SK-MEL-5 (cell line): ENCODE measurements at regions not wholly inside any gene's neighbourhood (a gene's known extent, or its start where the extent isn't known, plus 50 kb on each side); places are given as distances from the start of the nearest gene placed in this dataset.
"Not testable (repeated sequence)": the region's sequence is repeated elsewhere in the genome, so short reads cannot be mapped to it uniquely, and the experiment has no call there.

Experiments used
- DNase-seq: peaks from one replicate; pipeline ENCODE4 v3.0.0-alpha.2; 2016; ENCODE audit warnings: low read depth, low spot score
- in situ Hi-C: cut with HindIII; loops from 2 replicates; pipeline ENCODE4 v1.10.0; 2016; ENCODE audit warnings: low sequenced_read_pairs, high pct_unique_total_duplicates, low pct_unique_long_range_greater_than_20kb

GRCh38 chrX:40261833-40262156 is 164.0 kb upstream of the BCOR start:
- in situ Hi-C loops = no loop called here
- no peak for DNase-seq

- in situ Hi-C loops = no loop called here
- no peak for DNase-seq
Observed at GRCh38 chrX:40260146-40260747, 162.5 kb upstream of the BCOR start.

DNA sequence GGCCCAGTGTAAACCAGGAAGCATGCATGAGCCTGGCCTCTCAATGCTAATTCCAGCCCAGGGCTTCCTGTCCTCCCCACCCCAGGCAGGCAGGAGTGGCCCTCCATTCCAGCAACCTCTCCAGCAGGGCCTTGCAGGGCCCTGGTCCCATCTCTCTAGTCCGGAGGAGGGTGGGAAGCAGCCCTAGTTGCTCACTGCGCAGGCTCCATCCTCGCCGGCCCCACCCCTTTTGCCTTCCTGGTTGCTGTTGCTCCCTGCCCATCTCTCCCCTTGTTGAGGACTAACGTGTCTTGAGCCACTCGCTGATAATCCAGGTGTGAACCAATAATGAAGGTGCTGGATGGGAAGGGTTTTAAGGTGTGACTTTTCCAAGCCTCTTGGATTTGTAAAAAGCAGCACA is 161.2 kb upstream of the BCOR start:
- no peak for DNase-seq
- in situ Hi-C loops = no loop called here

DNA sequence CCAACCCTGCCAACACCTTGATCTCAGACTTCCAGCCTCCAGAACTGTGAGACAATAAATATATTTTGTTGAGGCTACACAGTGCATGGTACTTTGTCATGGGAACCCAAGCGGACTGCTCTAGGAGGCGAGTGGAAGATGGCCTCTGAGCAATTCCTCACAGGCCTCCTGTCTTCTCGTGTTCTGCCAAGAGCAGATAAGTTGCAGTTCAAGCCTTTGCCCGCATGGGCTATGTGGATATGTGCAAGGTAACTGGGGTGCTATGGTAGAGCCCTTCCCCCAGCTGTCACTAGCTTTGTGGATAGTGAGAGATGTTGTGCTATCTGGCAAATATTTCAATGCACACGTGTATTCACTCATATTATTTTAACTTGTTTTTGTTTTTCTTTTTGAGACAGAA is 156.0 kb upstream of the BCOR start:
- in situ Hi-C loops = no loop called here
- no peak for DNase-seq

DNA sequence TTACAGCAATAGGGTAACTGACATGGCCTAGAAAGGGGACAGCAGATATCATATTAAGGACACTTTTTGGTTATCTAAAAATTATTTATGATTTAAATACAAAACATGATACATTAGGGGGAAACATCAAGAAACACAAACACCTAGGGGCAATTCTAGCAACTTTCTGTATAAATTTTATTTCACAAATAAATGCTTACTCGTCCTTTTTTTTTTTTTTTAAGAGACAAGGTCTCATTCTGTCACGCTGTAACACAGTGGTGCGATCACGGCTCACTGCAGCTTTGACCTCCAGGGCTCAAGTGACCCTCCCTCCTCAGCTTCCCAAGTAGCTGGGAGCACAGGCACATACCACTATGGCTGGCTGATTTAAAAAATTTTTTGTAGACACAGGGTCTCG is 151.8 kb upstream of the BCOR start:
- no peak for DNase-seq
- in situ Hi-C loops = no loop called here

DNA sequence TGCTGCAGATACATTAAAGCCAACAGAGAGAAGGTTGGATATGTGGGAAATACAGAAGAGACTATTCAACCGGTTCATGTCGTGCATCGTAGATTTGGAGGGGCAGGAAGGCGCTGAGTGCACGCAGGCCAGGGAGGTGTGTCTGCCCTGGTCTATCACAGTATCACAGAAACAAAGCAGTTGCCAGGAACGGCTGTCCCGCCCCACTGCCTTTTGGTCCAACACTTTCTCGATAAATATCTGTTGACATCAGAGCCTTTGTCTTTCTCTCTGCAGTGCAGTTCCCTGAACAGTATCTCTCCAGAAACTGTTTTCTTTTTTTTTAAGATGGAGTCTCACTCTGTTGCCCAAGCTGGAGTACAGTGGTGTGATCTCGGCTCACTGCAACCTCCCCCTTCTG is 151.1 kb upstream of the BCOR start:
- in situ Hi-C loops = no loop called here
- no peak for DNase-seq

DNA sequence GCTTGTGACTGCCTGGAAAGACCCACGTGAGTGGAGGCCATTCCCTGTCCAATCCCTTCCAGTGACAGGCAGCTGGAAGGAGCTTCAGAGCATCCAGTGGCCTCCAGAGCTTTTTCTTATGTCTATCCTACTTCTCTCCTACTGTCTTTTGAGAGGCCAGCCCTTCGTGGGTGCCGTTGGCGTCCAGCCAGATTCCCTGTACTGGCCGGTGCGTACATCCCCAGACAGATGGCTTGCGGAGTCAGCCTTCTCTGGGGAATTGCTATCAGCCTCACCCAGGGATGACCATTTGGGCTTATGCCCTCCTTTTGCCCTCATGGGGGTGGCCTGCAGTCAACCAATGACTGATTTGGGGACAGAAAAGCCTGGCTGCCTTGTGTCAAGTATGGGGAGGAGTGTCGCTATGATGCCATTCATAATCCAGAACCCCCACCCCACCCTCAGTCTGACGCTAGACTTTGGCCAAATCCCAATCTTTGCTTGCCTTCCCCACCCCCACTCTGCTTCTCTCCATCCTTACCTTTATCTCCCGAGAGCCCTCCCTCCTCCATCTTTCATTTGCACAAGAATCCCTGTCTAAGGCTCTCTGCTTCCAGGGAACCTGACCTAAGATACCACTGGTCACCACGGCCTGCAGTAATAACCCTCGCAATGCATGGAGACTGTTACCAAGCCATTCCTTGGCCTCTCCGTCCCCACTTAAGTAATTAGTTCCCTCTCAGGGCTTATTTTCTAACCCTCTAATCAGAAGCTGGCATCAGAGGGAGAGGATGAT is 150.3 kb upstream of the BCOR start:
- no peak for DNase-seq
- in situ Hi-C loops = no loop called here

- in situ Hi-C loops = no loop called here
- no peak for DNase-seq
Observed at GRCh38 chrX:40247382-40247781, 149.6 kb upstream of the BCOR start.

GRCh38 chrX:40245488-40246071 is 147.8 kb upstream of the BCOR start:
- no peak for DNase-seq
- in situ Hi-C loops = no loop called here

DNA sequence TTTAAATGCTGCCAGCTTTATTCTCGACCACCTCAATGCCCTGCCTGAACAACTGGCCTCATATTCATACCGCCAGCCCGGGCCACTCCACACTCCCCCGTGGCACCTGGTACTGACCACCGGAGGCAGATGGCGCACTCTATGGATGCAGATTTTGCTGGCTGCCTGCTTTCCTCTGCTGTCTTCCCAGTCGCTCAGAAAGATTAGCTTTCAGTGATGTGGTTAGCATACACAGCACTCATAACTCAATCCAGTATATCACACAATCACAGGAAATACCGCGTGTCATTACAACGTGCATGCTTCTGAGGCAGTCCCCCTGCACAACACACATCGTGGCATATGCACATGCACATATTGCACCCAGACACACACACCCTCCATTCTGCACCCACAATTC is 147.2 kb upstream of the BCOR start:
- in situ Hi-C loops = no loop called here
- no peak for DNase-seq

GRCh38 chrX:40243755-40244515 is 146.2 kb upstream of the BCOR start:
- in situ Hi-C loops = no loop called here
- no peak for DNase-seq

GRCh38 chrX:40240844-40241243 is 143.1 kb upstream of the BCOR start:
- no peak for DNase-seq
- in situ Hi-C loops = no loop called here

DNA sequence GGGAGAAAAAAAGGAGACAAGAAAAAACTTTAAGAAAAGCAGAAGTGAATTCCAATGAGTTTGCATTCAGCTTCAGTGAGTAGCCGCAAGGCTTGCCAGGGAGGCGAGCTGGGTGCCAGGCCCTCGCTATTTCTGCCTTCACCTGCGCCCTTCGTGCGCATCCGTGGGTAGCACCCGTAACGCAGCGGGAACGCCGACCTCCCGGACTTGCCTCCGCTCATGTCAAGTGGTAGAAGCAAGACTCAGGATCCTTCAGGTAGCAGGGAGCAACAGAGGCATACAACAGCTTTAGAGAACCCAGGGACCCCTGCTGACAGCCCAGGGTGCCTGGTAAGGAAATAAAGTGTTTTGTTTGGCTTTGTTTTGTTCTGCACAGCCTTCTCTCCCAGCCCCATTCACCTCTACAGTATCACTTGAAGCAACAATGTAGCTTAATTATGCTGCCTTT is 140.0 kb upstream of the BCOR start:
- in situ Hi-C loops = no loop called here
- no peak for DNase-seq

GRCh38 chrX:40230646-40231045 is 132.9 kb upstream of the BCOR start:
- no peak for DNase-seq
- in situ Hi-C loops = no loop called here

- DNase-seq = no peak
- in situ Hi-C loops = no loop called here
Observed at GRCh38 chrX:40227125-40227524, 129.4 kb upstream of the BCOR start.

- no peak for DNase-seq
- in situ Hi-C loops = no loop called here
Observed at GRCh38 chrX:40224658-40225057, 126.9 kb upstream of the BCOR start.

- DNase-seq, in situ Hi-C loops: not testable (repeated sequence)
Observed at GRCh38 chrX:40222612-40223011, 124.9 kb upstream of the BCOR start.

- in situ Hi-C loops = no loop called here
- DNase-seq = no peak
Observed at GRCh38 chrX:40213092-40213491, 115.3 kb upstream of the BCOR start.
